K562 (cell line): ENCODE measurements at regions not wholly inside any gene's neighbourhood (a gene's known extent, or its start where the extent isn't known, plus 50 kb on each side); places are given as distances from the start of the nearest gene placed in this dataset.

Experiments
- ATAC-seq: fragments of 200-7000 bp; cut with Tn5 transposase; 3 replicates; pipeline ENCODE4 v1.9.1; 2020; ENCODE audit warnings: moderate library complexity
- BruUV-seq: library from RNA; stranded (reverse); fragments of 400-500 nt; replicated peaks from 2 replicates; lab custom pipeline; 2021; lab: Mats Ljungman, UMichigan
- CTCF ChIA-PET: fragments of 300-600 bp; formaldehyde crosslinking; extraction: SDS; loops from one replicate; lab custom pipeline; 2021; ENCODE audit warnings: low intra/inter-chr PET ratio; lab: Yijun Ruan, JAX
- POLR2A ChIA-PET: fragments of 300-600, 350-650 bp; sonication (Branson Sonifier 250); formaldehyde crosslinking; extraction: SDS; loops from one replicate; lab custom pipeline; 2021; ENCODE audit warnings: antibody characterized with exemption, inconsistent platforms; lab: Yijun Ruan, JAX
- DNase-seq, 4 experiments: peaks; one replicate each; pipeline versions ENCODE4 v3.0.0 to v3.0.0-alpha.2; 2011 to 2018; ENCODE audit warnings: low spot score in 3 of 4, mixed read lengths in 3 of 4; ENCODE audit errors: extremely low read depth in 1 of 4
- FAIRE-seq: peaks from 2 replicates; lab custom pipeline; 2011; peaks lifted over from hg19 to GRCh38; lab: Jason Lieb, UNC
- H2AFZ ChIP-seq: 2 replicates; pipeline ENCODE4 v1.6.0; 2011; ENCODE audit warnings: low read depth, low read length, control low read depth, inconsistent platforms
- H3K27ac ChIP-seq: fragments of 200-600 bp; 3 replicates; pipeline ENCODE4 v1.8.0; 2011; ENCODE audit warnings: low read depth, mild to moderate bottlenecking, control low read depth, inconsistent platforms, low read length, moderate library complexity, mixed read lengths; ENCODE audit errors: extremely low read depth
- H3K27me3 ChIP-seq, 2 experiments: fragments of 300-600 bp in 1 of 2; 2 replicates in 1 of 2; 3 replicates in 1 of 2; pipeline versions ENCODE4 v1.6.0 to v1.8.0; 2011; ENCODE audit warnings: inconsistent platforms in 2 of 2, low read length in 2 of 2, mild to moderate bottlenecking in 1 of 2, mixed read lengths in 1 of 2, moderate library complexity in 1 of 2; ENCODE audit not compliant: control insufficient read depth in 2 of 2, insufficient read depth in 2 of 2
- H3K36me3 ChIP-seq: fragments of 300-600 bp; 3 replicates; pipeline ENCODE4 v1.8.0; 2011; ENCODE audit warnings: mild to moderate bottlenecking, low read length, inconsistent platforms; ENCODE audit not compliant: control insufficient read depth, insufficient read depth
- H3K4me1 ChIP-seq, 2 experiments: fragments of 200-600 bp in 1 of 2; replicated peaks in 1 of 2; 2 replicates in 1 of 2; 3 replicates in 1 of 2; pipeline versions ENCODE4 v1.5.1 to v1.8.0; 2011; ENCODE audit warnings: inconsistent platforms in 2 of 2, low read length in 2 of 2, mild to moderate bottlenecking in 1 of 2, mixed read lengths in 1 of 2, moderate library complexity in 1 of 2; ENCODE audit not compliant: control insufficient read depth in 2 of 2, insufficient read depth in 2 of 2
- H3K4me2 ChIP-seq: 2 replicates; pipeline ENCODE4 v1.6.1; 2011; ENCODE audit warnings: low read length, control low read depth, inconsistent platforms, mixed read lengths; ENCODE audit not compliant: insufficient read depth
- H3K4me3 ChIP-seq: fragments of 200-600 bp; sonication (generic), shearing (Covaris generic); 2 replicates; pipeline ENCODE4 v1.5.1; 2016; ENCODE audit warnings: control low read depth, inconsistent platforms
- H3K79me2 ChIP-seq: fragments of 200-600 bp; 3 replicates; pipeline ENCODE4 v1.8.0; 2011; ENCODE audit warnings: low read length, inconsistent platforms; ENCODE audit not compliant: control insufficient read depth, insufficient read depth
- H3K9ac ChIP-seq, 2 experiments: 2 replicates each; pipeline versions ENCODE4 v1.6.0 to v1.6.1; 2011; ENCODE audit warnings: low read depth in 2 of 2, low read length in 2 of 2, control low read depth in 1 of 2, inconsistent platforms in 1 of 2, mild to moderate bottlenecking in 1 of 2, mixed read lengths in 1 of 2; ENCODE audit not compliant: insufficient read depth in 1 of 2
- H3K9me1 ChIP-seq: one replicate; pipeline ENCODE4 v1.6.0; 2011; ENCODE audit warnings: inconsistent platforms, mild to moderate bottlenecking, low read length, moderate library complexity; ENCODE audit not compliant: control insufficient read depth, insufficient read depth
- H3K9me3 ChIP-seq: replicated peaks from 2 replicates; pipeline ENCODE4 v1.5.1; 2011; ENCODE audit warnings: low read depth, low read length, inconsistent platforms; ENCODE audit not compliant: control insufficient read depth, insufficient read depth
- H4K20me1 ChIP-seq: replicated peaks from 2 replicates; pipeline ENCODE4 v1.6.1; 2011; ENCODE audit warnings: low read length, inconsistent platforms, mixed read lengths; ENCODE audit not compliant: control insufficient read depth, insufficient read depth
- ARID2 ChIP-seq: fragments of 450-650 bp; IDR thresholded peaks from 2 replicates; pipeline ENCODE4 v1.6.1; 2017; ENCODE audit warnings: antibody characterized with exemption, mild to moderate bottlenecking
- CBFB ChIP-seq: sonication (generic); formaldehyde crosslinking; IDR thresholded peaks from 2 replicates; pipeline ENCODE4 v1.4.0; 2020; ENCODE audit warnings: mild to moderate bottlenecking, missing genetic modification reagents
- CTBP1 ChIP-seq: fragments of 450-650 bp; IDR thresholded peaks from 2 replicates; pipeline ENCODE4 v1.6.1; 2016; ENCODE audit warnings: borderline replicate concordance
- GTF2E2 ChIP-seq: fragments of 200-800 bp; sonication (Bioruptor generic); IDR thresholded peaks from 2 replicates; pipeline ENCODE4 v1.6.1; 2016; ENCODE audit warnings: missing genetic modification characterization, missing compliant biosample characterization
- KAT2B ChIP-seq: IDR thresholded peaks from one replicate; pipeline ENCODE4 v1.6.1; 2012; ENCODE audit warnings: low read depth, mild to moderate bottlenecking, control low read depth, inconsistent platforms, low read length, moderate library complexity
- MBD2 ChIP-seq: sonication (generic); IDR thresholded peaks from 2 replicates; pipeline ENCODE4 v1.6.1; 2016; ENCODE audit warnings: low read depth, borderline replicate concordance
- MIER1 ChIP-seq: fragments of 450-650 bp; IDR thresholded peaks from 2 replicates; pipeline ENCODE4 v1.6.1; 2016; ENCODE audit warnings: antibody characterized with exemption, mild to moderate bottlenecking, low read depth
- NFATC3 ChIP-seq: fragments of 450-650 bp; IDR thresholded peaks from 2 replicates; pipeline ENCODE4 v1.6.1; 2017; ENCODE audit warnings: mild to moderate bottlenecking
- NUFIP1 ChIP-seq: fragments of 450-650 bp; IDR thresholded peaks from 2 replicates; pipeline ENCODE4 v1.6.1; 2018; ENCODE audit not compliant: partially characterized antibody
- PHB ChIP-seq: fragments of 250-450 bp; sonication (Bioruptor Pico); IDR thresholded peaks from 2 replicates; pipeline ENCODE4 v1.5.0; 2021
- RAD51 ChIP-seq: fragments of 450-650 bp; IDR thresholded peaks from 2 replicates; pipeline ENCODE4 v1.7.1; 2016; ENCODE audit warnings: low read depth, mild to moderate bottlenecking, borderline replicate concordance
- TEAD4 ChIP-seq, 2 experiments: sonication (generic) in 1 of 2; formaldehyde crosslinking in 1 of 2; IDR thresholded peaks; 2 replicates each; pipeline versions ENCODE4 v1.6.1 to v1.8.0; 2012 to 2022; ENCODE audit warnings: borderline replicate concordance in 1 of 2, inconsistent platforms in 1 of 2, low read length in 1 of 2, mild to moderate bottlenecking in 1 of 2, missing genetic modification reagents in 1 of 2
- TSC22D4 ChIP-seq: fragments of 450-650 bp; IDR thresholded peaks from 2 replicates; pipeline ENCODE4 v1.6.1; 2016; ENCODE audit warnings: missing genetic modification characterization, missing biosample characterization, control low read depth
- ZNF778 ChIP-seq: fragments of 450-650 bp; formaldehyde crosslinking; IDR thresholded peaks from 2 replicates; pipeline ENCODE4 v1.4.0; 2020; ENCODE audit warnings: mild to moderate bottlenecking, moderate library complexity
- WGBS: fragments of 100-300 bp; shearing (Covaris generic); methylation state at CpG from one replicate; pipeline ENCODE4 v1.1.6; 2016; ENCODE audit warnings: low coverage, mixed read lengths; ENCODE audit not compliant: insufficient coverage; ENCODE audit errors: missing lambda C conversion rate; 5-methylcytosine and 5-hydroxymethylcytosine counted together
- in situ Hi-C: fragments of 300-500 bp; cut with MboI; formaldehyde crosslinking; loops from 4 replicates; pipeline ENCODE4 v1.15.0; 2018; ENCODE audit warnings: inconsistent platforms, mixed read lengths
- intact Hi-C: fragments of 100-400 bp; cut with micrococcal nuclease; formaldehyde crosslinking; loops from 2 replicates; pipeline ENCODE4 v1.14.2; 2022
- TF ChIP-seq, protein P1 (sequence below): sonication (generic); formaldehyde crosslinking; IDR thresholded peaks from 2 replicates; pipeline ENCODE4 v1.9.0; 2022; ENCODE audit warnings: mild to moderate bottlenecking, missing genetic modification reagents
- TF ChIP-seq, protein P2 (sequence below): fragments of 250-450 bp; sonication (Bioruptor Pico); IDR thresholded peaks from 2 replicates; pipeline ENCODE4 v1.4.0; 2020; ENCODE audit warnings: mild to moderate bottlenecking

DNA sequence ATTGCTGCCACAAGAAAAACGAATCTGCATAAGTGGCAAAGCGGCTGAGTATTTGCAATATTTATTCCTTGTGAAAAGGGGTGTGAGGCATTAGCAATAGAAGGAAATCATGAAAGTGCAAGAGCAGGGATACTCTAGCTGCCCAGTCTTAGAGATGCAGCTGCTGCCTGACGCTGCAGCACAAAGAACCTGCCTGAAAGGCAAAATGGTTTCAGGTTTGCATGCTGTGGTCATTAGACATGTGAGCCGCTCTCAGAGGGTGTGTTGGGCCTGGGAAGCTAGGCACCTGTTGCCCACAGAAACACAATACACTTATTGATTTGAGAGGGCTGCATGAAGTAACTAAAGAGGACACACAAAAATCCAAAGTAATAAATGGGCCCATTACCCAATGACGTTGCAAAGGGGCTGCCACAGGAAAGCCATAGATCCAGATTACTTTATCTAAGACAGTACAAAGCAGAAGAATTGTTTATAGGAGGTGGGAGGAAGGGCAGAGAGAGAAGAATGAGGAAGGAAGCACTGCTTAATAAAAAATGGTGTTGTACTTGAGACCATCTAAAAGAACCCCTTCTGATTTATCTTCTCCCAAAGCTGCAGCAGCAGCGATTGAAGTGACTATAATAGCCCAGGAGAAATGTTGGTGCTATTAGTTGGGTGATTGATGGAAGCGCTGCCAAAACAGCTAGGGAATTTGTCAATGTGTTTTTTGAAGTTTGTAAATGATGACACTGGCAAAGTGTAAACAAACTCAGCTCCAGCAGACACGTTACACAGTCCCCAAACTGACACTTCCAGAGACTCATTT, 492.4 kb upstream of the ACVR2A start:
- Histone ChIP-seq H3K27me3 (no peaks in the 10 kb centered on the region), H2AFZ (no peak overlapping the region), H3K9me1 (no peaks in the 10 kb centered on the region), H4K20me1 (no peaks in the 10 kb centered on the region), H3K36me3 (no peaks in the 10 kb centered on the region)
- DNase-seq: no peak
- BruUV-seq: no TSS peak
- WGBS: under 1% methylated on average over 8 of the region's 8 CpGs
- intact Hi-C loops: no loop called here
- TF ChIP-seq KAT2B: no peak
- no peak for TF ChIP-seq MBD2
- TF ChIP-seq TEAD4 (IDR thresholded peaks at IDR 0.05; ENCODE audit: low read length): no peak
- TF ChIP-seq TEAD4 (CRISPR knock-in tag; IDR thresholded peaks at IDR 0.05; ENCODE audit: borderline replicate concordance): no peak
- no peak for TF ChIP-seq CTBP1
- TF ChIP-seq PHB (CRISPR knock-in tag): no peak
- TF ChIP-seq, protein P1, sequence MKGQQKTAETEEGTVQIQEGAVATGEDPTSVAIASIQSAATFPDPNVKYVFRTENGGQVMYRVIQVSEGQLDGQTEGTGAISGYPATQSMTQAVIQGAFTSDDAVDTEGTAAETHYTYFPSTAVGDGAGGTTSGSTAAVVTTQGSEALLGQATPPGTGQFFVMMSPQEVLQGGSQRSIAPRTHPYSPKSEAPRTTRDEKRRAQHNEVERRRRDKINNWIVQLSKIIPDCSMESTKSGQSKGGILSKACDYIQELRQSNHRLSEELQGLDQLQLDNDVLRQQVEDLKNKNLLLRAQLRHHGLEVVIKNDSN (CRISPR knock-in tag): no peak
- TF ChIP-seq ARID2: no peak
- no peak for TF ChIP-seq CBFB (CRISPR knock-in tag)
- no peak for TF ChIP-seq TSC22D4 (tag)
- no peak for TF ChIP-seq MIER1
- no peak for TF ChIP-seq RAD51
- TF ChIP-seq, protein P2, sequence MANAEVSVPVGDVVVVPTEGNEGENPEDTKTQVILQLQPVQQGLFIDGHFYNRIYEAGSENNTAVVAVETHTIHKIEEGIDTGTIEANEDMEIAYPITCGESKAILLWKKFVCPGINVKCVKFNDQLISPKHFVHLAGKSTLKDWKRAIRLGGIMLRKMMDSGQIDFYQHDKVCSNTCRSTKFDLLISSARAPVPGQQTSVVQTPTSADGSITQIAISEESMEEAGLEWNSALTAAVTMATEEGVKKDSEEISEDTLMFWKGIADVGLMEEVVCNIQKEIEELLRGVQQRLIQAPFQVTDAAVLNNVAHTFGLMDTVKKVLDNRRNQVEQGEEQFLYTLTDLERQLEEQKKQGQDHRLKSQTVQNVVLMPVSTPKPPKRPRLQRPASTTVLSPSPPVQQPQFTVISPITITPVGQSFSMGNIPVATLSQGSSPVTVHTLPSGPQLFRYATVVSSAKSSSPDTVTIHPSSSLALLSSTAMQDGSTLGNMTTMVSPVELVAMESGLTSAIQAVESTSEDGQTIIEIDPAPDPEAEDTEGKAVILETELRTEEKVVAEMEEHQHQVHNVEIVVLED (CRISPR knock-in tag): no peak
- no peak for TF ChIP-seq GTF2E2 (tag)
- no peak for TF ChIP-seq NFATC3
- no peak for TF ChIP-seq ZNF778 (CRISPR knock-in tag)
- TF ChIP-seq NUFIP1: no peak
- TF ChIP-seq, all 486 proteins: peak for 0
- FAIRE-seq: no peak
- Histone ChIP-seq H3K9me3 (no peaks in the 10 kb centered on the region; the same call in 1 of the 2 replicates), H3K27ac (no peak overlapping the region), H3K79me2 (no peaks in the 10 kb centered on the region), H3K4me1 (no peaks in the 10 kb centered on the region), H3K9ac (no peak overlapping the region), H3K4me2 (no peak overlapping the region), H3K4me3 (no peak overlapping the region)
- CTCF ChIA-PET: no interaction called here
- ATAC-seq: no peak
- POLR2A ChIA-PET: no interaction called here
- in situ Hi-C loops: no loop called here
